ENCODE measurements at regions not wholly inside any gene's neighbourhood (a gene's known extent, or its start where the extent isn't known, plus 50 kb on each side); places are given as distances from the start of the nearest gene placed in this dataset.
A peak's percentile ranks its signal among the peaks of the same experiment; 100 is the strongest.

GRCh38 chrX:58051346-58051745, 141.1 kb upstream of the ZXDA start:
- no peaks in the 10 kb centered on the region for H3K4me1 ChIP-seq
- H3K9me3 ChIP-seq = peaks cover 0 to 7% (median 0%) of the 10 kb centered on the region in 3 donors
- no peak for ATAC-seq
- H3K27ac ChIP-seq = no peak overlapping the region
- WGBS, 2 donors (ENCODE audit: low coverage in 1 of 2) = 58 to 84% methylated on average over 2 to 3 of the region's 3 CpGs
- no peaks in the 10 kb centered on the region for H3K27me3 ChIP-seq
- TF ChIP-seq EP300 (IDR thresholded peaks at IDR 0.05) (no peak), POLR2A (IDR thresholded peaks at IDR 0.05) (no peak), POLR2AphosphoS5 (IDR thresholded peaks at IDR 0.05) (no peak), CTCF (IDR thresholded peaks at IDR 0.05) (no peak)
- H3K4me3 ChIP-seq = no peak overlapping the region
- H3K36me3 ChIP-seq = no peaks in the 10 kb centered on the region

GRCh38 chrX:58044130-58044529, 133.9 kb upstream of the ZXDA start:
- no peak for ATAC-seq
- no peak for TF ChIP-seq POLR2A (IDR thresholded peaks at IDR 0.05)
- TF ChIP-seq EP300 (IDR thresholded peaks at IDR 0.05) = no peak
- TF ChIP-seq POLR2AphosphoS5 (IDR thresholded peaks at IDR 0.05) = no peak
- TF ChIP-seq CTCF (IDR thresholded peaks at IDR 0.05) = no peak

GRCh38 chrX:58025979-58026378, 115.7 kb upstream of the ZXDA start:
- Histone ChIP-seq H3K27me3 (no peaks in the 10 kb centered on the region), H3K9me3 (no peaks in the 10 kb centered on the region), H3K27ac (no peak overlapping the region), H3K36me3 (no peaks in the 10 kb centered on the region), H3K4me1 (no peaks in the 10 kb centered on the region), H3K4me3 (no peak overlapping the region)
- ATAC-seq = no peak
- peak in 2 of 4 experiments; percentile 15 to 59 for TF ChIP-seq CTCF (IDR thresholded peaks at IDR 0.05)
- TF ChIP-seq EP300 (IDR thresholded peaks at IDR 0.05) = no peak
- WGBS, 2 donors (ENCODE audit: low coverage in 1 of 2) = 18 to 24% methylated on average over 3 to 5 of the region's 5 CpGs

More at GRCh38 chrX:58044130-58044529, 133.9 kb upstream of the ZXDA start:
- Histone ChIP-seq H3K4me1 (no peaks in the 10 kb centered on the region), H3K27me3 (no peaks in the 10 kb centered on the region), H3K36me3 (no peaks in the 10 kb centered on the region), H3K27ac (no peak overlapping the region), H3K4me3 (no peak overlapping the region), H3K9me3 (peaks cover 0 to 7% (median 0%) of the 10 kb centered on the region in 3 donors)

GRCh38 chrX:57985951-57986350, 75.7 kb upstream of the ZXDA start:
- H3K4me3 ChIP-seq = no peak overlapping the region
- H3K9me3 ChIP-seq = peaks cover 0 to 12% (median 0%) of the 10 kb centered on the region in 3 donors
- 70 to 81% methylated on average over 3 of the region's 11 CpGs for WGBS, 2 donors (ENCODE audit: low coverage in 1 of 2)
- H3K4me1 ChIP-seq = no peaks in the 10 kb centered on the region
- no peak for ATAC-seq
- no peaks in the 10 kb centered on the region for H3K27me3 ChIP-seq
- no peak overlapping the region for H3K27ac ChIP-seq
- TF ChIP-seq CTCF (IDR thresholded peaks at IDR 0.05) (no peak), POLR2AphosphoS5 (IDR thresholded peaks at IDR 0.05) (no peak)
- no peaks in the 10 kb centered on the region for H3K36me3 ChIP-seq

GRCh38 chrX:57984620-57985019, 74.4 kb upstream of the ZXDA start:
- no peak overlapping the region for H3K4me3 ChIP-seq
- no peaks in the 10 kb centered on the region for H3K36me3 ChIP-seq
- WGBS, 2 donors (ENCODE audit: low coverage in 1 of 2) = no CpG with 5 or more reads among the region's 3 CpGs
- H3K27me3 ChIP-seq = no peaks in the 10 kb centered on the region
- peaks cover 0 to 7% (median 0%) of the 10 kb centered on the region in 3 donors for H3K9me3 ChIP-seq
- H3K4me1 ChIP-seq = no peaks in the 10 kb centered on the region
- TF ChIP-seq POLR2A (IDR thresholded peaks at IDR 0.05) = no peak
- no peak for TF ChIP-seq POLR2AphosphoS5 (IDR thresholded peaks at IDR 0.05)
- no peak for TF ChIP-seq EP300 (IDR thresholded peaks at IDR 0.05)
- no peak for TF ChIP-seq CTCF (IDR thresholded peaks at IDR 0.05)
- H3K27ac ChIP-seq = no peak overlapping the region
- no peak for ATAC-seq

All from gastroesophageal sphincter (tissue), 4 donors.